BE2C (cell line): ENCODE measurements at regions not wholly inside any gene's neighbourhood (a gene's known extent, or its start where the extent isn't known, plus 50 kb on each side); places are given as distances from the start of the nearest gene placed in this dataset.

Source experiments
- DNase-seq: peaks from one replicate; pipeline ENCODE4 v3.0.0-alpha.2; 2020
- H3K27me3 ChIP-seq: fragments of 250-450 bp; sonication (Bioruptor Pico); 2 replicates; pipeline ENCODE4 v1.5.1; 2020; ENCODE audit warnings: mild to moderate bottlenecking
- H3K36me3 ChIP-seq: fragments of 250-450 bp; sonication (Bioruptor Pico); 2 replicates; pipeline ENCODE4 v1.5.1; 2020; ENCODE audit warnings: mild to moderate bottlenecking
- H3K4me1 ChIP-seq: fragments of 250-450 bp; sonication (Bioruptor Pico); 2 replicates; pipeline ENCODE4 v1.5.1; 2020
- H3K4me3 ChIP-seq: 2 replicates; pipeline ENCODE4 v1.5.1; 2011; ENCODE audit warnings: low read depth, low read length
- H3K9me3 ChIP-seq: fragments of 250-450 bp; sonication (Bioruptor Pico); 2 replicates; pipeline ENCODE4 v1.5.1; 2020
- TF ChIP-seq, protein P1 (sequence below): IDR thresholded peaks from 2 replicates; pipeline ENCODE4 v1.5.1; 2012; ENCODE audit warnings: mild to moderate bottlenecking, low read depth, low read length

DNA sequence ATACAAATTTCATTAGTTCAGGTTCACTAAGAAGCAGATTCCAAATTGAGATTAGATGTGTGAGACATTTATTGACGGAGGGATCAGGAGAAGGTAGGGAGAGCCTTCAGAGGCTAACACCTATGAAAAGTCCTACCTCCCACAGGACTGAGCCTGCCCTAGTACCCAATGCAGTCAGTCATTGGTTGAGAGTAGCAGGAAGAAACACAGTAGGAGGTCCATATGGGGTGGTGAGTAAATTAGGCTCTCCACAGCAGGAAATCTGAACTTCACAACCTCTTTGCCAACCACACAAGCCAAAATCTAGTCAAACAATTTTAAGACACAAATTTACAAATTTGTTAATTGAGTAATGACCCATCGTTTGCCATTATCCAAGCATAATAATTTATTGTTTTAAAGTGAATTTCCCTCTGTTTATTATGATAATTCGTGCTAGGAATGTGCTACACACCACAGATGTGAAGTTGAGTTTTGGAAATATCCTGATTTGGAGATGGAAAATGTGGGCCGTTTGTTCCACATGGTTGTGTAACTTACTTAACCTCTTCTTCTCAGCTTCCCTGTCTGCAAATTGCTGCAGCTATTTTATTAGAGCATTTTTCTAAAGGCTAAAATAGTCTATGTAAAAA is 542.1 kb downstream of the ETS1 start:
- H3K9me3 ChIP-seq: no peaks in the 10 kb centered on the region
- TF ChIP-seq, protein P1, sequence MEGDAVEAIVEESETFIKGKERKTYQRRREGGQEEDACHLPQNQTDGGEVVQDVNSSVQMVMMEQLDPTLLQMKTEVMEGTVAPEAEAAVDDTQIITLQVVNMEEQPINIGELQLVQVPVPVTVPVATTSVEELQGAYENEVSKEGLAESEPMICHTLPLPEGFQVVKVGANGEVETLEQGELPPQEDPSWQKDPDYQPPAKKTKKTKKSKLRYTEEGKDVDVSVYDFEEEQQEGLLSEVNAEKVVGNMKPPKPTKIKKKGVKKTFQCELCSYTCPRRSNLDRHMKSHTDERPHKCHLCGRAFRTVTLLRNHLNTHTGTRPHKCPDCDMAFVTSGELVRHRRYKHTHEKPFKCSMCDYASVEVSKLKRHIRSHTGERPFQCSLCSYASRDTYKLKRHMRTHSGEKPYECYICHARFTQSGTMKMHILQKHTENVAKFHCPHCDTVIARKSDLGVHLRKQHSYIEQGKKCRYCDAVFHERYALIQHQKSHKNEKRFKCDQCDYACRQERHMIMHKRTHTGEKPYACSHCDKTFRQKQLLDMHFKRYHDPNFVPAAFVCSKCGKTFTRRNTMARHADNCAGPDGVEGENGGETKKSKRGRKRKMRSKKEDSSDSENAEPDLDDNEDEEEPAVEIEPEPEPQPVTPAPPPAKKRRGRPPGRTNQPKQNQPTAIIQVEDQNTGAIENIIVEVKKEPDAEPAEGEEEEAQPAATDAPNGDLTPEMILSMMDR: no peak
- no peaks in the 10 kb centered on the region for H3K36me3 ChIP-seq
- no peaks in the 10 kb centered on the region for H3K4me1 ChIP-seq
- H3K4me3 ChIP-seq: no peak overlapping the region
- DNase-seq: no peak
- no peaks in the 10 kb centered on the region for H3K27me3 ChIP-seq

DNA sequence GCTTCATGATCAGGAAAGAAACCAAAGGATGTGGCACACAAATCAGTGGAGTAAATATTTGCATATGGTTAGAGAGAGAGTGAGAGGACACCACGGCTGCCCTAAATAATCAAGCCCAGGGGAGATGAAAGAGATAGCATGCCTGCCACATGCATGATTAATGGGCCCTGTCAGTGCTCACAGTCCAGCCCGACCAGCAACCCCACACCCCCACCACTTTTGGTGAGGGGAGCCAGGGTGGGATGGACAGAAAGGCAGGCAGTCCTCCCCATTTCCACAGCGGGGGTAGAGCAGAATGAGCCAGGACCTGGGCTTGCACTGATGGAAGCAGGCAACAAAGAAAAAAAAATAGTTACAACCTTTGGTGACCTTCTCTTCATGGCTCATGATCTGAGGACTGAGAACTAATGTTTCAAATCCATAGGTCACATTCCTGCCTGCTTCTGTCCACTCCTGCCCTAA is 545.0 kb downstream of the ETS1 start:
- DNase-seq: no peak
- Histone ChIP-seq H3K4me3 (no peak overlapping the region), H3K9me3 (no peaks in the 10 kb centered on the region), H3K4me1 (no peaks in the 10 kb centered on the region), H3K36me3 (no peaks in the 10 kb centered on the region), H3K27me3 (no peaks in the 10 kb centered on the region)
- TF ChIP-seq, protein P1: no peak

DNA sequence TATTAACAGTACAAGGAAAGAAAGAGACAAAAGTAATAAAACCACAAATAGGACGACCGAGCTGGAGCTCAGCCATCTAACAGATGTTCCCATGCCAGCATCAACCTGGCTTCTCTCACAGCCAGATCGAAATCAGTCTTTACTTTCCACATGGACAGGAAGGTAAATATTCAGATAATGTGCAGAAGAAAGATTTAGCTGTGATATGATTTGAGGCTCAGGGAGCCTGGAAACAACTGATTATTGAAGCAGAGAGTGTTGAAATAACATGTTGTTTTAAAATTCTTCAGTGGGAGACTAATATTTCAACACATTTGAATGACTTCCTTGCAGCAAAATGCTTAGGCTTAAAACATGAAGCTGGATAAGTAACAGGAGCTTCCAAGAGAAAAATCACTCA is 546.8 kb downstream of the ETS1 start:
- Histone ChIP-seq H3K27me3 (no peaks in the 10 kb centered on the region), H3K4me3 (no peak overlapping the region), H3K4me1 (no peaks in the 10 kb centered on the region), H3K9me3 (no peaks in the 10 kb centered on the region), H3K36me3 (no peaks in the 10 kb centered on the region)
- DNase-seq: no peak
- TF ChIP-seq, protein P1: no peak

DNA sequence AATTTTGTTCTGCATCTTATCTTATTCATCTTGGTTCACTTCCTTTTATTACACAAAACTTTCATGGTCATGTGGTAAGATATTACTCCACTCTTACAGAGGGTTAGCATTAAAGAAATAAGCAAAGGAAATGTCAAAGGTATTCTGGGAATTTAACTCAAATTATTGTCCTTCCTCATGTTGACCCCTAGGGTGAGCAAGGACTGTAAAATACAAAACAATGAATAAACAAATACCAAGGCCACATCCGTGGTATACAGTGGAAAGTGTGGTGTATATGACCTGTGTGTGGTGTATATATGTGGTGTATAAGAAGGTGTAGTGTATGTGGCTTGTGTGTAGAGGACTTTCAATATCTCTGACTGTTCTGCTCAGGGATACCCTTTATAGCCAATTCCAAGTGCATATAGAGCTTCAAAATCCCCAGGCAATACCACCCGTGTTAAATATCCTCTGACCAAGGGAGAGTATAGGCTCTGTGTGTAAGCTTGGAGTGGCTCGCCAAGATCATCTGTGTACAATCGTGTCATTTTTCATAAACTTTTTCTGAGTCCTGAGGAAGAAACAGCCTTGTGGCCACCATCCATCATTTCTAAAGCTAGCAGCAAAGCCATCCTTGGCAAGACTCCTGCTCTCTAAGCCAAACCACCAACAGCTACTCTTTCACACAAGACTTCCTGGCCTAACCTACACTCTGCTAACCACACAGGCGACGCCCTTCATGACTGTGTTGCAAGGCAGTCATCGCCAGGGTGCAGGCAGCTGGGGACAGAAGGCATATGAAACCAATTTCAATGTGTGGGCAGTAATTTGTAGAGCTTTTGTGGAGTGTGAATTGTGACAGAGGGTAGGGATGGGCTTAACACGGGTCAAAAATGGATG is 548.0 kb downstream of the ETS1 start:
- no peaks in the 10 kb centered on the region for H3K4me1 ChIP-seq
- DNase-seq: no peak
- H3K4me3 ChIP-seq: no peak overlapping the region

DNA sequence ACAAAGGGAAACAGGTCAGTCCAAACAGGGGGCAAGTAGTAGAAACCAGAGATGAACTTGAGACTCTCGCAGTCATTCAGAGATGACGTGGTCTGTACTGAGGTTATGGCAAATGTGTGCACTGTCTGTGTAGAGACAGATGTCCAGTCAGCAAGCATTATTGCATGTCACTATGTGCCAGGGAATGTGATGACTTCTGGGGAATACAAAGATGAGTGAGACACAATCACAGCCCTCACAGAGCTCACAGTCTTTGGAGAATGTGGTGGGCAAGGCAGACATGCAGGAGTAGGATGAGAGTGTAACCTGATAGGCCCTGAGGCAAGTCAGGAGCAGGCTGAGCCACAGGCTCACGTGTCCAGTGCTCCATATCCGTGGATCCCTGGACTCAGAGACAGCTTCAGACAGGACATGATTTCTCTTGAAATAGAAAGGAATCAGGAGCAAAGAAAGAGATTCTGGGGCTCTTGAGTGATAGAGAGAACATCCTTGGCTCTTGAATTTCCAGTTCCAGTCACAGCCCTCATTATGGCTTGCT is 550.7 kb downstream of the ETS1 start:
- TF ChIP-seq, protein P1: no peak
- H3K36me3 ChIP-seq: no peaks in the 10 kb centered on the region
- no peak for DNase-seq
- H3K27me3 ChIP-seq: no peaks in the 10 kb centered on the region
- no peak overlapping the region for H3K4me3 ChIP-seq
- H3K9me3 ChIP-seq: no peaks in the 10 kb centered on the region
- H3K4me1 ChIP-seq: no peaks in the 10 kb centered on the region

More for the DNA sequence above, 548.0 kb downstream of the ETS1 start:
- Histone ChIP-seq H3K9me3 (no peaks in the 10 kb centered on the region), H3K27me3 (no peaks in the 10 kb centered on the region), H3K36me3 (no peaks in the 10 kb centered on the region)
- TF ChIP-seq, protein P1: no peak

DNA sequence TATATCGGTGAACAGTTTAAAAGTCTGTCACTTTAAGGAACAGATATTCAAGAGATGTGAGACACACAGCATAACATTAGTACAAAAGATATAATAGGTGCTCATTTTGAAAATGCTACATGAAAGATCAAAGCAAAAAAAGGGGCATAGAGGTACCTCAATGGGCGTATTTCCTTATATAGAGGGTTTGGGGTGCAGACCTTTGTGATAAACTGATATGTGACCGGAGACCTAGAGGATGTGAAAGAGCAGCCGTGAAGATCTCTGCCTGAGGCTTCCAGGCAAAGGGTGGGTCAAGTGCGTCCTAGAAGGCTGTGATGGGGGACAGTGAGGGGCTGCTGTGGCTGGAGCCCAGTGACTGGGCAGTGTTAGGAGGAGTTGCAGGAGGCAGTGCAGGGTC is 551.4 kb downstream of the ETS1 start:
- TF ChIP-seq, protein P1: no peak
- no peaks in the 10 kb centered on the region for H3K27me3 ChIP-seq
- no peaks in the 10 kb centered on the region for H3K9me3 ChIP-seq

More for the DNA sequence above, 551.4 kb downstream of the ETS1 start:
- Histone ChIP-seq H3K4me3 (no peak overlapping the region), H3K4me1 (no peaks in the 10 kb centered on the region), H3K36me3 (no peaks in the 10 kb centered on the region)
- no peak for DNase-seq
